Right lobe of liver (tissue), 4 donors: ENCODE measurements at regions not wholly inside any gene's neighbourhood (a gene's known extent, or its start where the extent isn't known, plus 50 kb on each side); places are given as distances from the start of the nearest gene placed in this dataset.

Source experiments
- CTCF ChIP-seq, 4 donors: fragments of 200-600 bp in 3 of 4; fragments of 450-650 bp in 1 of 4; IDR thresholded peaks; one replicate each; pipeline versions ENCODE4 v1.5.1 to v1.8.0; 2016 to 2022; ENCODE audit warnings: antibody characterized with exemption in 4 of 4, mild to moderate bottlenecking in 2 of 4
- POLR2A ChIP-seq: fragments of 450-650 bp; IDR thresholded peaks from one replicate; pipeline ENCODE4 v1.6.1; 2017; ENCODE audit warnings: antibody characterized with exemption, mild to moderate bottlenecking
- donor health status: DM: no; HTN: no; CAD: no.
- donor health status: DM: no; HTN: no; CAD: no.
- donor health status: DM: no; HTN: yes; CAD: no.

GRCh38 chr21:19340303-19340702, 936.7 kb upstream of the TMPRSS15 start:
- TF ChIP-seq CTCF (IDR thresholded peaks at IDR 0.05): no peak
- TF ChIP-seq POLR2A: no peak
